ENCODE measurements at regions not wholly inside any gene's neighbourhood (a gene's known extent, or its start where the extent isn't known, plus 50 kb on each side); places are given as distances from the start of the nearest gene placed in this dataset.

DNA sequence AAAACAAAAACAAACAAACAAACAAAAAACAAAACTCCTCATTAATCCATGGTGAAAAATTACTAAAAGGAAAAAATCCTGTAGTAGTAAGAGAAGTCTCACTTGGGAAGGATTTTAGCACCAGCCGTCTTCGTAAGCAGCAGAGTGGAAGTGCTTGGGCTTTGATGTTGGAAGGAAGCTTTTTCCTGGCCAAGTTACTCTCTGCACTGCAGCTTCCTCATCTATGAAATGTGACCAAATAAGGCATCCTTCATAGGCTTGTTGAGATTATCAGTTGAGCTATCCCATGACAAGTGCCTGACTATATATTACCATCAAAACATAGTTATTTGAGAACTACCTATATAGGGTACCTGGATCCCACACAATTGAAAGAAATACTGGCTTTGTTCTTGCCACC, 436.4 kb upstream of the ONECUT1 start:
- no peak for TF ChIP-seq Cebpa-rat (IDR thresholded peaks at IDR 0.05)
- H3K9ac ChIP-seq, result no peak overlapping the region
- H4K20me1 ChIP-seq, result no peaks in the 10 kb centered on the region
- H3K9me3 ChIP-seq, result no peaks in the 10 kb centered on the region
- H3K36me3 ChIP-seq, result no peaks in the 10 kb centered on the region
- H3K4me1 ChIP-seq, result no peaks in the 10 kb centered on the region
- H3K27me3 ChIP-seq, result no peaks in the 10 kb centered on the region
- H3K4me2 ChIP-seq, result no peak overlapping the region
- H3K27ac ChIP-seq, result no peak overlapping the region
- no peak overlapping the region for H3K4me3 ChIP-seq

DNA sequence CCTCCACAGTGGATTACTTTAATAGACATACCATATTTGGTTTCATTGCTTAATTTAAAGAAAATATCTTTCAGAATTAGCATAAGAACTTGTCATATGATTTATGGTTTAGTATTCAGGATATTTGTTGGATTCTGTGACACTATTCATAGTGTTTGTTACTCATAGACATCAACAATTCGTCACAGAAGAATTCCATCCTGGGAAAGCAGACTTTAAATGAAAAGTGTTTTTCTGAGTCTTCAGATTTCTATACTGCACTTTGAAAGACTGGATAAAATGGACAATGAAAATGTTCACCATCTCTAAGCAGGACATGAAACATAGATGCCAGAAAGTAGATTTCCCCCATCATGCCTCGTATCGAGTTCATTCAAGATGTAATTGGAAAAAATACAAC, 435.6 kb upstream of the ONECUT1 start:
- H3K9me3 ChIP-seq, result no peaks in the 10 kb centered on the region
- no peaks in the 10 kb centered on the region for H4K20me1 ChIP-seq
- H3K36me3 ChIP-seq, result no peaks in the 10 kb centered on the region
- H3K27me3 ChIP-seq, result no peaks in the 10 kb centered on the region
- H3K4me1 ChIP-seq, result no peaks in the 10 kb centered on the region
- no peak overlapping the region for H3K4me3 ChIP-seq
- no peak overlapping the region for H3K4me2 ChIP-seq
- no peak overlapping the region for H3K27ac ChIP-seq
- H3K9ac ChIP-seq, result no peak overlapping the region
- TF ChIP-seq Cebpa-rat (IDR thresholded peaks at IDR 0.05), result no peak

DNA sequence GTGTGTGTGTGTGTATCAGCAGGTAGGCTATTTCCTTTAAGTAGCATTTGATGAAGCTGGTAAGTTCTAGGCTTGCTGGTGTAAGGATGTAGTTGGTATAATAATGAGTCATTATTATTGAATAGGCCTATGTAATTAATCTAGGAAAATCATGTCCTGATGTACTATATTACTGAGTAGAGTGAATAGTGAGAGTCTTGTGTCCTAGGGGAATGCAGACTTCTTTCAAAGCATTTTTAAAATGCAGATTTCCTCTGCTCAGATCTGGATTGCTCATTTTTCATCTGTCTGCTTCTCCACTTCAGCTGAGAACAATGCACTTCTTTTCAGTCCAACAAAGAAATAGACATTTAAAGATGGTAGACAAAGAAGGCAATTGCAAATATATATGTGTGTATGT, 434.2 kb upstream of the ONECUT1 start:
- Histone ChIP-seq H3K9me3 (no peaks in the 10 kb centered on the region), H3K4me1 (no peaks in the 10 kb centered on the region), H3K4me3 (no peak overlapping the region), H3K36me3 (no peaks in the 10 kb centered on the region), H3K27ac (no peak overlapping the region), H3K9ac (no peak overlapping the region), H4K20me1 (no peaks in the 10 kb centered on the region), H3K27me3 (no peaks in the 10 kb centered on the region), H3K4me2 (no peak overlapping the region)
- TF ChIP-seq Cebpa-rat (IDR thresholded peaks at IDR 0.05), result no peak

DNA sequence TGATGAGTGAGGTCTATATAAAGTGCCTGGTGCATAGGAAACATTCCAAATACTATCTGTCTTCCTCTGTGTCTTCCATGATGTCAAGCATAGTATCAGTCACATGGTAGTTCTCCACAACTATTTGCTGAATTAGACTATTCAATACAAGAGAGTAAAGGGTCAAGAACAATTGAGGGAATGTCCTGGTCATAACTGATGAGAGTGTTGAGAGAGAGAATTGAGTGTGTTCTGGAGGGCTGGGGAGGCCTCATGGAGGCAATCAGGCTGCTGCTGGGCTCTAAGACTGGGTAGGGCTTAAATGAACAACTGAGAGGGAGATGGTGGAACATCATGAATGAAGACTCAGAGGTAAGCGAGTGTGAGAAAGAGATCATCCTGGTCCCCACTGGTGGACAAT, 433.7 kb upstream of the ONECUT1 start:
- no peaks in the 10 kb centered on the region for H3K9me3 ChIP-seq
- no peak for TF ChIP-seq Cebpa-rat (IDR thresholded peaks at IDR 0.05)
- H3K27ac ChIP-seq, result no peak overlapping the region
- H4K20me1 ChIP-seq, result no peaks in the 10 kb centered on the region
- H3K27me3 ChIP-seq, result no peaks in the 10 kb centered on the region
- H3K4me3 ChIP-seq, result no peak overlapping the region
- no peaks in the 10 kb centered on the region for H3K36me3 ChIP-seq
- no peak overlapping the region for H3K9ac ChIP-seq
- no peak overlapping the region for H3K4me2 ChIP-seq
- H3K4me1 ChIP-seq, result no peaks in the 10 kb centered on the region

DNA sequence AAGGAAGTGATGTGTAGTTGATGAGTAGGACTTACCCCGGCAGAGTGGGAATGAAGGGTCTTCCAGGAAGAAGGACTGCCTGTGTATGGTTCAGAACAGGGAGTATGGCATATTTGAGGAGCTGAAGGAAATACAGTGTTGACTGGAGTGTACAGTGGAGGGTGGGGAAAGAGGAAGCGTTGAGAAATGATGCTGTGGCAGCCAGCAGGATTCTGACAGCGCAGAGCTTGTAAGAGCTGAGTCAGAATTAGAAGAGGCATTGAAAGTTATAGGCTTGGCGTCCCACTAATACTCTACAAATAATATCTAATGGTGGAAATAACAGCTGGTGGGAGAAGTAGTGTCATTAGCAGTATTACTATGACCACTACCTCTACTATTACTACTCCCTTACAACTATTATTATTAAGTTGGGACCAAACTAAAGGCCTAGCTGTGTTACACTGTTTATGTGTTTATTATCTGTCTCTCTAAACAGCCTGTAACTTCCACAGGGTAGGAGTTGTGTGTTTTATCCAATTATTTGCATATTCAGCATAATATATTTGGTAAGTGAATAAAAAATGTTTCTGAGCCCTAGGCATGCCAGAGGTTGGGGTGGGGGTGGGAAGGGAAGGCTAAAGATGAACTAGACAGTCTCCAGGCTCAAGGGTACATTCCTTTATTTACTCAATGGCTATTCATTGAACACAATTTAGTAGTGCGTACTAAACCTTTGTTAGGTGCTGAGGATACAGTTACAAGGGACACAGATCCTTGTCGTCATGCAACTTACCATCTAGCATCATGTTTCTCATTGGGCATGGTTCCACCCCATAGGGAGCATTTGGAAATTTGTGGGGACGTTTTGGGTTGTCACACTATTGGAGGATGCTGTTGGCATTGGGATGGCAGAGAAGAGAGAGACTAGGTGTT, 428.8 kb upstream of the ONECUT1 start:
- Histone ChIP-seq H3K36me3 (no peaks in the 10 kb centered on the region), H3K9ac (no peak overlapping the region), H3K4me1 (no peaks in the 10 kb centered on the region), H4K20me1 (no peaks in the 10 kb centered on the region), H3K9me3 (no peaks in the 10 kb centered on the region), H3K27me3 (no peaks in the 10 kb centered on the region), H3K4me3 (no peak overlapping the region), H3K27ac (no peak overlapping the region), H3K4me2 (no peak overlapping the region)
- no peak for TF ChIP-seq Cebpa-rat (IDR thresholded peaks at IDR 0.05)

DNA sequence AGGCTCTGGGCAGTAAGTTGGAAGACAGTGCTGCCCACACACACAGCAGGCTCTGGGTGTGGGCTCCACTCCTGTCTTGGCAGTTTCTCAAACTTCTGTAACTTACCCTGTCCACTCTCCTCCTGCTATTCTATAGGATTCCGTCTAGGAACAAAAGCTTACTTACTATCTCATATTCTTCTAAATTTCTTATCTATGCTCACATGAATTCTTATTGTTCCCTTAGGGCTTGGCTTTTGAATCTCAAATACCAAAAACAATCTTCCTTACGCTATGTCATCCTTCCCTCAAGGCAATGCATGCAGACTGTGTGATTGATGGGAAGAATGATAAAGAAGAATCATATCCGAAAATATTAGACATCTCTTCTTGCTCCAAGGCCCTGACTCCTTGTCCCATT, 425.9 kb upstream of the ONECUT1 start:
- no peaks in the 10 kb centered on the region for H3K36me3 ChIP-seq
- no peaks in the 10 kb centered on the region for H3K27me3 ChIP-seq
- no peaks in the 10 kb centered on the region for H3K4me1 ChIP-seq
- no peak overlapping the region for H3K4me3 ChIP-seq
- no peak overlapping the region for H3K9ac ChIP-seq
- no peaks in the 10 kb centered on the region for H4K20me1 ChIP-seq
- no peak overlapping the region for H3K4me2 ChIP-seq
- TF ChIP-seq Cebpa-rat (IDR thresholded peaks at IDR 0.05), result no peak
- no peak overlapping the region for H3K27ac ChIP-seq
- no peaks in the 10 kb centered on the region for H3K9me3 ChIP-seq

DNA sequence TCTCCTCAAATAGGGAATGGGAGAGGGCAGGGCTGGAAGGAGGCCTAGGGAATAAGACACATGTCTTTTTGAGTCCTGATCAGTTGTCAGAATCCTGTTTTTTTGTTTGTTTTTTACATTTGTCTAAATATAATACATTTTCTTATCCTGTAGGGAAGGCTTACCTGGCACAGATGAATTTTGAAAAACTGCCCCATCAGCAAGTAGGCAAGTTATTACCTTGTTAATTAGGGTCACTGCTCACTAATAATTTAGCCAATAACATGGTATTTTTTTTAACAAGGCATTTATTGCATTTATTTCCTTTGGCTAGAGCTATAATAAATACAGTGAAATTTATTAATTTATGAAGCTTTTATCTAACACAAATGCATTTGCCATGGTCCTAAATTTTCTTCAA, 423.2 kb upstream of the ONECUT1 start:
- Histone ChIP-seq H3K27me3 (no peaks in the 10 kb centered on the region), H3K4me3 (no peak overlapping the region), H3K4me2 (no peak overlapping the region), H3K27ac (no peak overlapping the region), H4K20me1 (no peaks in the 10 kb centered on the region), H3K36me3 (no peaks in the 10 kb centered on the region), H3K9ac (no peak overlapping the region), H3K9me3 (no peaks in the 10 kb centered on the region), H3K4me1 (no peaks in the 10 kb centered on the region)
- TF ChIP-seq Cebpa-rat (IDR thresholded peaks at IDR 0.05), result no peak

DNA sequence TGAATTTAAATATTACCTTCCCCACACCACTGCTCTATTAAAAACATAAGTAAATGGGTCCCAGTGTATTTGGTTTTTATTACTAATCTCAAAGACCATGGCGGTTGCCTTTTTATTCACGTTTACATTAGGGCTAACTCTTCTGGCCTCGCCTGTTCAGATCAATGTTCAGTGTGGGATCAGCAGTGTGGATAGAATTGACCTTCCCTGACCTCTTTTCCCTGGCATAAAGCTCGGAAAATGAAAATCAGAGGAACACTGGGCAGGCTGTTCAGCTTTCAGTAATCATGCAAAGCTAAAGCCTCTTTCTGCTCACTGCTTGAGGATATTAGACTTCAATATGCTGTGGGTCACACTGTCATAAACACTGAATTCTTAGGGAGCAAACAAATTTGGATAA, 422.6 kb upstream of the ONECUT1 start:
- H3K9me3 ChIP-seq, result no peaks in the 10 kb centered on the region
- H3K27ac ChIP-seq, result no peak overlapping the region
- no peaks in the 10 kb centered on the region for H3K27me3 ChIP-seq
- H3K4me1 ChIP-seq, result no peaks in the 10 kb centered on the region
- no peaks in the 10 kb centered on the region for H4K20me1 ChIP-seq
- no peaks in the 10 kb centered on the region for H3K36me3 ChIP-seq
- no peak overlapping the region for H3K9ac ChIP-seq
- no peak overlapping the region for H3K4me3 ChIP-seq
- TF ChIP-seq Cebpa-rat (IDR thresholded peaks at IDR 0.05), result no peak
- no peak overlapping the region for H3K4me2 ChIP-seq

DNA sequence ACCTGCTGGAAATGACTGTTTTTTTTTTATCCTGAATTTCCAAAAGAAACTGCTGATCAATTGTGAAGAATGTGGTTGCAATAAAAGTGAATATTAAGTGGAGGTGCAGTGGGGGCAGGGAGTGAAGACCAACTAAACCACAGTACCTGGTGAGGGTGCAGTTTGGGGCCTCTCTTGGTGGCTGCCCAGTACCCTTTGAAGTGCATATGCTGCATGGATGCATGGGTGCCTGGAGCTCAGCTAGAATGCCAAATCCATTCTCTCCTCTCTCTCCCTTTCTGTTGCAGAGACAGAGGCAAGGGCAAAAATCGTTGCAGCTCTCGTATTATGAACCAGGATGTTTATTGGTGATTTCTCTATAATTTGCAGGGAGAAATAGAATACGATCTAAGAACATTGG, 420.5 kb upstream of the ONECUT1 start:
- no peak for TF ChIP-seq Cebpa-rat (IDR thresholded peaks at IDR 0.05)
- Histone ChIP-seq H3K27me3 (no peaks in the 10 kb centered on the region), H4K20me1 (no peaks in the 10 kb centered on the region), H3K36me3 (no peaks in the 10 kb centered on the region), H3K27ac (no peak overlapping the region), H3K4me2 (no peak overlapping the region), H3K4me3 (no peak overlapping the region), H3K4me1 (no peaks in the 10 kb centered on the region), H3K9ac (no peak overlapping the region), H3K9me3 (no peaks in the 10 kb centered on the region)

DNA sequence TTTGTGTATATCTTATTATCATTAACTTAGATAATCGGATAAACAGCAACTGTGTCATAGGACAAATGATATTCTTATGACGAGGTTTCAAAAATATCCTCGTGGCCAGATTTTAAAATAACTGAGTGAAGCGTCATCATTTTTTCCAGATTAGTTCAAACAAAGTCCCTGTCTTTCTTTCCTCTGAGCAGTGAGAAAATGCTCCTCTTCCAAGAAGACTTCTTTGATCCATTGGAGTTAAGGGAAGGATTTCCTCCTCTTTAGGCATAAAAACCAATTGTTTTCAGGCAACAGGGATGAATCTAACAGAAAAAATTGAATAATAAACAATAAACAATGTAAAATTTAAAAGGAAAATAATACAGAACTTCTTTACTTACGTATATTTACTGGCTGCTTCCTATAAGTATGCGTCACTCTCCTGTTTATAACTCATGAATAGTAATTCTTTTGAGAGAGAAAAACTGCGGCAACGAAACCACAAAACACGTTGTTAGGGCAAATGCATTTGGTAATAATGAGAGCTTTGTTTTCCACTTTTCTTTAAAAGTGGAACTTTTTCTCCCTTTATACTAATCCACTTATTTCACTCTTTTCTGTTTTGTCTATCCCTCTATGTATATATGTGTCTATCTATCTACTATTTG, 419.4 kb upstream of the ONECUT1 start:
- H4K20me1 ChIP-seq, result no peaks in the 10 kb centered on the region
- H3K9me3 ChIP-seq, result no peaks in the 10 kb centered on the region
- no peak overlapping the region for H3K4me2 ChIP-seq
- no peak overlapping the region for H3K27ac ChIP-seq
- no peak overlapping the region for H3K9ac ChIP-seq
- TF ChIP-seq Cebpa-rat (IDR thresholded peaks at IDR 0.05), result no peak
- H3K36me3 ChIP-seq, result no peaks in the 10 kb centered on the region
- H3K27me3 ChIP-seq, result no peaks in the 10 kb centered on the region
- H3K4me1 ChIP-seq, result no peaks in the 10 kb centered on the region
- H3K4me3 ChIP-seq, result no peak overlapping the region
